Adrenal gland (tissue), 9 donors: ENCODE measurements at regions not wholly inside any gene's neighbourhood (a gene's known extent, or its start where the extent isn't known, plus 50 kb on each side); places are given as distances from the start of the nearest gene placed in this dataset.

Experiments used
- DNase-seq, 7 donors: peaks; one replicate each; pipeline ENCODE4 v3.0.0-alpha.2; 2019 to 2020
- H3K27ac ChIP-seq, 5 donors: fragments of 200-600 bp; sonication (generic) in 4 of 5; 1 replicate in 3 of 5; 2 replicates in 2 of 5; pipeline versions ENCODE4 v1.5.1 to v1.8.0; 2016 to 2020; ENCODE audit warnings: mild to moderate bottlenecking in 1 of 5
- H3K27me3 ChIP-seq: fragments of 200-600 bp; 2 replicates; pipeline ENCODE4 v1.8.0; 2021
- H3K36me3 ChIP-seq, 2 donors: fragments of 200-600 bp; replicated peaks in 1 of 2; 1 replicate in 1 of 2; 2 replicates in 1 of 2; pipeline versions ENCODE4 v1.5.1 to v1.8.0; 2018 to 2022
- H3K4me1 ChIP-seq, 2 donors: fragments of 200-600 bp; replicated peaks in 1 of 2; 1 replicate in 1 of 2; 2 replicates in 1 of 2; pipeline versions ENCODE4 v1.5.1 to v1.8.0; 2018 to 2021
- H3K4me3 ChIP-seq, 4 donors: fragments of 200-600 bp; sonication (generic) in 3 of 4; one replicate each; pipeline ENCODE4 v1.5.1; 2016 to 2018
- H3K9me3 ChIP-seq, 3 donors: fragments of 200-600 bp; sonication (generic) in 1 of 3; replicated peaks in 1 of 3; 1 replicate in 2 of 3; 2 replicates in 1 of 3; pipeline versions ENCODE4 v1.5.1 to v1.8.0; 2016 to 2021
- POLR2A ChIP-seq, 2 donors: fragments of 450-650 bp; IDR thresholded peaks; one replicate each; pipeline ENCODE4 v1.6.1; 2017; ENCODE audit warnings: antibody characterized with exemption in 2 of 2, mild to moderate bottlenecking in 2 of 2, moderate library complexity in 1 of 2
- WGBS, 4 donors: extraction: QIAGEN DNeasy Blood & Tissue Kit in 2 of 4; methylation state at CpG; one replicate each; pipeline versions ENCODE4 v1.1.5 to v1.1.7; 2013 to 2017; 5-methylcytosine and 5-hydroxymethylcytosine counted together
- intact Hi-C, 2 donors: fragments of 100-400 bp; cut with DNase I; formaldehyde crosslinking; loops; one replicate each; pipeline versions ENCODE4 v1.14.1 to v1.15.0; 2022 to 2023
- TF ChIP-seq, protein P1 (sequence below), 6 experiments: fragments of 450-650 bp in 4 of 6; fragments of 200-600 bp in 2 of 6; sonication (generic) in 1 of 6; IDR thresholded peaks; 1 replicate in 5 of 6; 2 replicates in 1 of 6; pipeline versions ENCODE4 v1.5.1 to v1.8.0; 2016 to 2021; ENCODE audit warnings: antibody characterized with exemption in 6 of 6, mild to moderate bottlenecking in 2 of 6, moderate library complexity in 1 of 6
- donor health status: healthy with polysubstance abuse.
- donor health status: Bipolar disorder and iron deficiency.
- donor health status: DM: yes; HTN: yes; CAD: no.
- donor health status: DM: no; HTN: no; CAD: no.
- donor health status: DM: no; HTN: no; CAD: no.

DNA sequence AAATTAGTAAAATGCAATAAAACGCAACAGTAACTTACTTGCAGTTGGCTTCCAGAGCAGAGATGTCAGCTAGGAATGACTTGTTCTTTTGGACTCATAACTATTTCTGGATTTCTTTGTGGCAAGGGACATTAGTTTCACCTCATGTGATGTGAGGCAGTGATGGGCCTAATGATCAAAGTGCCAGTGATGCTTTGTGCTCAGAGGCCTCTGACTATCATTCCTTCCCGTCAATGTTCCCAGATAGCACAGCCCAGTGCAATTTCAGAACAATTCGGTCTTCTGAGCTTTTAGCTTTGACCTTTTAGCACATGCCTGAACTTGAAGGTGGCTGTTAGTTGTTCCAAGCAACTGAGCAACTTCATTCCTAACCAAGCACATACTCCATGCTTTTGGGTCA is 596.8 kb downstream of the TFAP2B start:
- WGBS, 4 donors: 90 to 92% (median 91%) methylated on average over 3 of the region's 3 CpGs
- no peaks in the 10 kb centered on the region for H3K4me1 ChIP-seq
- H3K27ac ChIP-seq: no peak overlapping the region
- no peaks in the 10 kb centered on the region for H3K27me3 ChIP-seq
- H3K9me3 ChIP-seq: no peaks in the 10 kb centered on the region
- intact Hi-C loops: no loop called here
- DNase-seq: no peak
- TF ChIP-seq POLR2A (IDR thresholded peaks at IDR 0.05): no peak
- TF ChIP-seq, protein P1, sequence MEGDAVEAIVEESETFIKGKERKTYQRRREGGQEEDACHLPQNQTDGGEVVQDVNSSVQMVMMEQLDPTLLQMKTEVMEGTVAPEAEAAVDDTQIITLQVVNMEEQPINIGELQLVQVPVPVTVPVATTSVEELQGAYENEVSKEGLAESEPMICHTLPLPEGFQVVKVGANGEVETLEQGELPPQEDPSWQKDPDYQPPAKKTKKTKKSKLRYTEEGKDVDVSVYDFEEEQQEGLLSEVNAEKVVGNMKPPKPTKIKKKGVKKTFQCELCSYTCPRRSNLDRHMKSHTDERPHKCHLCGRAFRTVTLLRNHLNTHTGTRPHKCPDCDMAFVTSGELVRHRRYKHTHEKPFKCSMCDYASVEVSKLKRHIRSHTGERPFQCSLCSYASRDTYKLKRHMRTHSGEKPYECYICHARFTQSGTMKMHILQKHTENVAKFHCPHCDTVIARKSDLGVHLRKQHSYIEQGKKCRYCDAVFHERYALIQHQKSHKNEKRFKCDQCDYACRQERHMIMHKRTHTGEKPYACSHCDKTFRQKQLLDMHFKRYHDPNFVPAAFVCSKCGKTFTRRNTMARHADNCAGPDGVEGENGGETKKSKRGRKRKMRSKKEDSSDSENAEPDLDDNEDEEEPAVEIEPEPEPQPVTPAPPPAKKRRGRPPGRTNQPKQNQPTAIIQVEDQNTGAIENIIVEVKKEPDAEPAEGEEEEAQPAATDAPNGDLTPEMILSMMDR (IDR thresholded peaks at IDR 0.05): no peak
- no peak overlapping the region for H3K4me3 ChIP-seq
- no peaks in the 10 kb centered on the region for H3K36me3 ChIP-seq

DNA sequence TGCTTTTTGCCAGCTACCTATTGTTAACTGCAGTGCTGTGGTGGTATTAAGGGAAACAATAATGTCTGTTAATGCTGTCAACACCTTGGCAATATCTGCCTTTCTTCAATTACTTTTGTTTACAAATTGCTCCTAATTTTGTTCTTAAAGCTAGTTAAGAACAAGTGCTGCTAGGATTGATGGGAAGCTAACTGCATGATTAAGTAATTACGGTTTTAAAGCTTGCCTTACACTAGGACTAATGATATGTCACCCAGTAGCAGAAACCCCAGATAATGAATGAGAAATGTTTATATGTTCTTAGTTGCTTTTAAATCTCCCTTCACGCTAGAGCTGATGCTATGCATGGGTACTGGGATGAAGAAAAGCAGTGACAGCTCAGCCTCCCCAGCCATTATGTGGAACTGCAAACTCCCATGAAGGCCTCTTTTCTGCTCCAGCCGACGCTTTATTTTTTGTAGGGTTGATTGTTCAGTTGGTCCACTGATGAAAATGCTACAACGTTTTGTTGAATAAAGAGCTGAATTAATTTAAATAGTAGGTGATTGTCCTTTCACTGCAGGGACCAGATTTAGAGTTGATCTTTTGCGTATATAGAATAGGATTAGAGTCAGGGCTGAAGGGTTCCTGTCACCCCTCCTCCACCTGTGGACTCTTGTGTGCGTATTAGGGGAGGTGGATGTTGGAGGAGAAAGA is 610.5 kb downstream of the TFAP2B start:
- intact Hi-C loops: no loop called here
- Histone ChIP-seq H3K36me3 (no peaks in the 10 kb centered on the region), H3K27ac (no peak overlapping the region), H3K27me3 (no peaks in the 10 kb centered on the region), H3K4me3 (no peak overlapping the region), H3K9me3 (no peaks in the 10 kb centered on the region), H3K4me1 (no peaks in the 10 kb centered on the region)
- TF ChIP-seq, protein P1 (IDR thresholded peaks at IDR 0.05): no peak
- TF ChIP-seq POLR2A (IDR thresholded peaks at IDR 0.05): no peak
- 62 to 77% (median 69%) methylated on average over 7 of the region's 7 CpGs for WGBS, 4 donors
- no peak for DNase-seq

DNA sequence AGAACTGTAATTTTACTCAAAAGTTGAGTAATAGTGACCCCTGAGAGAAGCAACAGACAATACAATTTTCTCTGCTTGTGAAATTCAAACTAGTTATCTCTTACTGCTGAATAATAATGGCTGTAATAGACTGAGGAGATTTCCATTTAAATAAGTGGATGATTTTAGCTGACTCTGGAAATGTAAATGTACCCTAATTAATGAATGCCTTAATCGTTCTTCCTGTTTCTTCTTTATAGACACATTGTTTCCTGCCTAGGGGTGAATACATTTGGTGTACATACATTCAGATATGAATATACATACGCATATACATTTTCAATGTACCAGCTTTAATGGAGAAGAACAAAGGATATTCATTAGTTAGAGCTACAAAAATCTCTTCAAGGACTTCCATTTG is 611.9 kb downstream of the TFAP2B start:
- H3K27ac ChIP-seq: no peak overlapping the region
- 60 to 85% (median 76%) methylated on average over 2 of the region's 2 CpGs for WGBS, 4 donors
- H3K27me3 ChIP-seq: no peaks in the 10 kb centered on the region
- DNase-seq: no peak
- intact Hi-C loops: no loop called here
- no peaks in the 10 kb centered on the region for H3K9me3 ChIP-seq
- no peaks in the 10 kb centered on the region for H3K36me3 ChIP-seq
- H3K4me1 ChIP-seq: no peaks in the 10 kb centered on the region
- TF ChIP-seq, protein P1 (IDR thresholded peaks at IDR 0.05): no peak
- no peak for TF ChIP-seq POLR2A (IDR thresholded peaks at IDR 0.05)
- no peak overlapping the region for H3K4me3 ChIP-seq

DNA sequence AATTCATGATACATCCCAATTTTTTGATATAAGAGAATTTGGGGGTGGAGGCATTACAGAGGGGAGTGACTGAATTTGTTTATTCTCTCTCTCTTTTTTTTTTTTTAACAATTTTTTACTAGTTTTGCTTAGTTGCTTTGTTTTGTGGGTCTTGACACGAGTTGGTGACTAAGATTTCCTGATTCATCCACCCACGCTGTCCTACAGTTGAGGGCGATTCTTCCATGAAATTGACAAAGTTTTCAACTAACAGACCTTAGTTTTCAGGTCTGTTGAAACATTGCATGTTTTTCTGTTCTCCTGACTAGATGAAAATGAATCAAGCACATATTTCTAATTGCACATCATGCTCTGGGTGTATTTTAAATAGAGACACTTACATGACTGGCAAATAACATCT is 613.8 kb downstream of the TFAP2B start:
- no peaks in the 10 kb centered on the region for H3K4me1 ChIP-seq
- H3K4me3 ChIP-seq: no peak overlapping the region
- H3K9me3 ChIP-seq: no peaks in the 10 kb centered on the region
- WGBS, 4 donors: 72 to 74% (median 73%) methylated on average over 3 of the region's 3 CpGs
- no peak for DNase-seq
- H3K27me3 ChIP-seq: no peaks in the 10 kb centered on the region
- no peak overlapping the region for H3K27ac ChIP-seq
- intact Hi-C loops: no loop called here
- TF ChIP-seq POLR2A (IDR thresholded peaks at IDR 0.05): no peak
- TF ChIP-seq, protein P1 (IDR thresholded peaks at IDR 0.05): no peak
- H3K36me3 ChIP-seq: no peaks in the 10 kb centered on the region
